Vagina (tissue), 2 donors: ENCODE measurements at regions not wholly inside any gene's neighbourhood (a gene's known extent, or its start where the extent isn't known, plus 50 kb on each side); places are given as distances from the start of the nearest gene placed in this dataset.
"Not testable (repeated sequence)": the region's sequence is repeated elsewhere in the genome, so short reads cannot be mapped to it uniquely, and the experiment has no call there.

ENCODE experiments used
- DNase-seq, 2 donors: peaks; one replicate each; pipeline ENCODE4 v3.0.0-alpha.2; 2017; ENCODE audit errors: extremely low spot score in 2 of 2
- H3K27ac ChIP-seq: fragments of 200-600 bp; sonication (generic); one replicate; pipeline ENCODE4 v1.5.1; 2019
- H3K27me3 ChIP-seq: fragments of 200-600 bp; sonication (generic); one replicate; pipeline ENCODE4 v1.5.1; 2019
- H3K36me3 ChIP-seq, 2 donors: fragments of 200-600 bp; sonication (generic); one replicate each; pipeline ENCODE4 v1.5.1; 2017 to 2019
- H3K4me1 ChIP-seq: fragments of 200-600 bp; sonication (generic); one replicate; pipeline ENCODE4 v1.5.1; 2019
- H3K4me3 ChIP-seq, 2 donors: fragments of 200-600 bp; sonication (generic); 1 replicate in 1 of 2; 2 replicates in 1 of 2; pipeline ENCODE4 v1.5.1; 2016 to 2019
- H3K9me3 ChIP-seq: fragments of 200-600 bp; sonication (generic); one replicate; pipeline ENCODE4 v1.5.1; 2019
- CTCF ChIP-seq, 3 experiments: fragments of 450-650 bp in 2 of 3; fragments of 200-600 bp in 1 of 3; sonication (generic) in 1 of 3; IDR thresholded peaks; one replicate each; pipeline ENCODE4 v1.5.1; 2017 to 2019; ENCODE audit warnings: antibody characterized with exemption in 3 of 3, mild to moderate bottlenecking in 2 of 3, moderate library complexity in 2 of 3
- POLR2A ChIP-seq, 2 donors: fragments of 450-650 bp; IDR thresholded peaks; one replicate each; pipeline ENCODE4 v1.6.1; 2017; ENCODE audit warnings: antibody characterized with exemption in 2 of 2, mild to moderate bottlenecking in 2 of 2, moderate library complexity in 2 of 2
- POLR2AphosphoS5 ChIP-seq, 2 donors: sonication (generic); formaldehyde crosslinking; IDR thresholded peaks; one replicate each; pipeline ENCODE4 v1.9.0; 2017; ENCODE audit warnings: antibody characterized with exemption in 2 of 2, mild to moderate bottlenecking in 2 of 2, low read depth in 1 of 2; ENCODE audit not compliant: insufficient read depth in 1 of 2
- intact Hi-C: fragments of 100-400 bp; cut with DNase I; formaldehyde crosslinking; loops from one replicate; pipeline ENCODE4 v1.15.1; 2023

DNA sequence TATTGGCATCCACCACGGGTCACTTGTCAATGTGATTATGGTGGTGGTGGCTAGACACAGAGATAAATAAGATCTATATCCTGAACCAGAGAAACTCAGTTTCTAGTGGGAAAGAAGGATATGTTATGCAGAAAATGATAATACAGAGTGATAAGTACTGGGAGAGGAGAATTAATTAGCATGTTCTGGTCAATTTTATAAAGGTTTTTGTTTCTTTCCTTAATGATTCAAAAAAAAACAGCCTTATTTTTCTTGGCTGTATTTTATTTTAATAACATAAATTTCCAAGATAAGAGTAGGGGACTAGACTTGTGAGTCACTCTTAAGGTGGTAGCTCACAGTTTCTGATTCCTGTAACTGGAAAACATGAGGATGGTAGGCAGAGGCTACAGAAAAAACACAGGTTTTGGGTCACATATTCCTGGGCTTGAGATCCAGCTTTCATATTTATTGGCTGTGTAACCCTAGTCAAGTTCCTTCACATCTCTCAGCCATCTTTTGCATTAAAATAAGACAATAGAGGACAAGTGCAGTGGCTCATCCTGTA lies 350.3 kb upstream of the RPS23 start:
- intact Hi-C loops: no loop called here

GRCh38 chr5:82626905-82627591 lies 348.9 kb upstream of the RPS23 start:
- H3K9me3 ChIP-seq, H3K36me3 ChIP-seq, H3K27me3 ChIP-seq, H3K4me3 ChIP-seq, H3K27ac ChIP-seq, H3K4me1 ChIP-seq, intact Hi-C loops, DNase-seq: not testable (repeated sequence)

More for the DNA sequence above, 350.3 kb upstream of the RPS23 start:
- H3K4me1 ChIP-seq: no peaks in the 10 kb centered on the region
- TF ChIP-seq POLR2AphosphoS5 (IDR thresholded peaks at IDR 0.05; ENCODE audit: insufficient read depth in 1 of 2, low read depth in 1 of 2) (no peak), CTCF (IDR thresholded peaks at IDR 0.05) (no peak), POLR2A (IDR thresholded peaks at IDR 0.05) (no peak)
- DNase-seq: no peak
- no peaks in the 10 kb centered on the region for H3K27me3 ChIP-seq
- H3K9me3 ChIP-seq: no peaks in the 10 kb centered on the region
- no peaks in the 10 kb centered on the region for H3K36me3 ChIP-seq
- H3K27ac ChIP-seq: no peak overlapping the region
- H3K4me3 ChIP-seq: no peak overlapping the region

DNA sequence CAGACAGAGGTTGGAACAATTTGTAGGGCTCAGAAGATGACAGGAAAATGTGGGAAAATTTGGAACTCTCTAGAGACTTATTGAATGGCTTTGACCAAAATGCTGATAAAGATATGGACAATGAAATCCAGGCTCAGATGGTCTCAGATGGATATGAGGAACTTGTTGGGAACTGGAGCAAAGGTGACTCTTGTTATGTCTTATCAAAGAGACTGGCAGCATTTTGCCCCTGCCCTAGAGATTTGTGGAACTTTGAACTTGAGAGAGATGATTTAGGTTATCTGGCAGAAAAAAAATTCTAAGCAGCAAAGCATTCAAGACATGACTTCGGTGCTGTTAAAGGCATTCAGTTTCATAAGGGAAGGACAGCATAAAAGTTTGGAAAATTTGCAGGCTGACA lies 347.9 kb upstream of the RPS23 start:
- DNase-seq, H3K4me3 ChIP-seq, H3K9me3 ChIP-seq, H3K27me3 ChIP-seq, intact Hi-C loops, H3K36me3 ChIP-seq, H3K4me1 ChIP-seq, H3K27ac ChIP-seq: not testable (repeated sequence)

DNA sequence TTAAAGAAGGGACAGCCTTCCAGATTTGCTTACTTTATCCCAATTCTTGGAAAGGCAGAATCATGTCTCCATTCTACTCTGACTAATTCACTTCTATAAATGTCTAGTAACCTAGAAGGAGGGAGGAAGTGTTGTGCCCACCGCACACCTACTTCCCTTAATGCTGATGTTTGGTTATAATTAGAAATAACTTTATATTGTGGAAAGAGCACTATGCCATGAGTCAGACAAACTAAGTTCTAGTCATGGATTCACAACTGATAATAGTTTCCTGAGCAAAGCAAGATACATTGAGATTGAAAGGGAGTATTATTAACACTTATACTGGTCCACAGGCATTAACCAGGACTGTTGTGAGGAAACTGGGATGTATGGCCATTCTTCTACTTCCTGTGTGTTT lies 345.9 kb upstream of the RPS23 start:
- Histone ChIP-seq H3K36me3 (no peaks in the 10 kb centered on the region), H3K27me3 (no peaks in the 10 kb centered on the region), H3K9me3 (no peaks in the 10 kb centered on the region), H3K4me1 (no peaks in the 10 kb centered on the region), H3K27ac (no peak overlapping the region), H3K4me3 (no peak overlapping the region)
- DNase-seq: no peak
- no peak for TF ChIP-seq POLR2A (IDR thresholded peaks at IDR 0.05)
- TF ChIP-seq POLR2AphosphoS5 (IDR thresholded peaks at IDR 0.05; ENCODE audit: insufficient read depth in 1 of 2, low read depth in 1 of 2): no peak
- no peak for TF ChIP-seq CTCF (IDR thresholded peaks at IDR 0.05)
- intact Hi-C loops: no loop called here

DNA sequence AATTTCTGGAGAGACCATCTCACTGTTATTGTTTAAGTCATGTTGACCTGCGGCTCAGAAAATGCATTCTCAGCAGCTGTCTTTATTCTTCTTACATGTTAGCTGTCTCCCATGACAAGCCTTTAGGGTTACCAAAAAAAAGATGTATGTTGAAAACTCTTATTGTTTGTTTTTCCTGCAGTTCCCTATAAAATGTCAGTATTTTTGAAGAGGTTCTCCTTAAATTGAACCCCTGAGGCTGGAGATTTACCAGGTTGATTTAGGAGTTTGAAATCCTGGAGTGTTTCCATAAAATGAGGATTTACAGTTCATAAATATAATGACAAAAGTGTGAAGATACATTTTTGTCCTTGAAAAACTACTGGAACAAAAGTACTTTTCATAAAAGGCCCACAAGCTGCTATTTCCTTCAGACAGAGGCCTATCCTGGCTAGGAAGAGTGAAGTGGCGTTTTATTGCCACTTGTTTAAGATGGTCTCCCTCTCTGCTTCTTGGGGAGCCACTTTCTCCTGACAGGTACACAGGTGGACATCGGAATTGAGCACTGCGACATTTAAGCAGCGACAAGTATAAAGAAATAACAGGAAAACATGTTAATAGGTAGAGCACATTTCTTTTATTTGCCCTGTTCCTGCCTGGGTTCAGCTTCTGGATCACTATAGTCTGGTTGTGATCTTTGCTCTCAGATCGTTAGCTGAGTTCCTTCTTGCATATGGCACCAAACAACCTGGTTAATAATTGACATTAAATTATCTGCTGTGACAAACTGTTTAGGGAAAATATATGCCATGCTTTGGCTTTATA lies 344.8 kb upstream of the RPS23 start:
- H3K27ac ChIP-seq: no peak overlapping the region
- H3K4me3 ChIP-seq: no peak overlapping the region
- intact Hi-C loops: no loop called here
- H3K27me3 ChIP-seq: no peaks in the 10 kb centered on the region
- no peak for DNase-seq
- no peaks in the 10 kb centered on the region for H3K9me3 ChIP-seq
- no peaks in the 10 kb centered on the region for H3K36me3 ChIP-seq
- TF ChIP-seq POLR2AphosphoS5 (IDR thresholded peaks at IDR 0.05; ENCODE audit: insufficient read depth in 1 of 2, low read depth in 1 of 2): no peak
- no peak for TF ChIP-seq POLR2A (IDR thresholded peaks at IDR 0.05)
- TF ChIP-seq CTCF (IDR thresholded peaks at IDR 0.05): no peak
- no peaks in the 10 kb centered on the region for H3K4me1 ChIP-seq

DNA sequence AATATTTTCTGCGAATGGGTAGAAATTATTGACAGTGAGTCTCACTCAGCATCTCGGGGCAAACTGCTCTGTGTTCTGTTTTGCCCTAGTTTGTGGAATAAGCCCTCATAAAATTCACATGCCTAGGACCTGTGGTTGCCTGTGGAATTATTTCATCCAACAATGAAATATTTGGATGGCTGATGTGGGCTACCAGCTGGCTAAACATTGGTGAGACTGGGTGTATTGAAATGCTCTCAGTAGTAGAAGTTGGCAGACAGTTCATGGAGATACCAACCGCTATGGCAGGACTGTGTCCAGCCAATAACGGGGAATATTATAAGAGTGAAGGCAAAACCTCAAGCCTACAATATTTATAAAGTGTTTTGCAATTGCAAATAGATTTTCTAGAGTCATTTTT lies 344.1 kb upstream of the RPS23 start:
- no peak for TF ChIP-seq POLR2AphosphoS5 (IDR thresholded peaks at IDR 0.05; ENCODE audit: insufficient read depth in 1 of 2, low read depth in 1 of 2)
- TF ChIP-seq CTCF (IDR thresholded peaks at IDR 0.05): no peak
- no peak for TF ChIP-seq POLR2A (IDR thresholded peaks at IDR 0.05)
- H3K27me3 ChIP-seq: no peaks in the 10 kb centered on the region
- H3K36me3 ChIP-seq: no peaks in the 10 kb centered on the region
- H3K4me3 ChIP-seq: no peak overlapping the region
- H3K9me3 ChIP-seq: no peaks in the 10 kb centered on the region
- no peak overlapping the region for H3K27ac ChIP-seq
- H3K4me1 ChIP-seq: no peaks in the 10 kb centered on the region
- DNase-seq: no peak
- intact Hi-C loops: no loop called here
